ENCODE measurements at regions not wholly inside any gene's neighbourhood (a gene's known extent, or its start where the extent isn't known, plus 50 kb on each side); places are given as distances from the start of the nearest gene placed in this dataset.

- TF ChIP-seq KDM5B (IDR thresholded peaks at IDR 0.05; ENCODE audit: insufficient replicate concordance, low read depth, low read length) (no peak), ZNF444 (CRISPR knock-in tag; IDR thresholded peaks at IDR 0.05) (no peak)
Observed at GRCh38 chr14:30798516-30798915, 75.8 kb upstream of the COCH start (continued).

GRCh38 chr14:30798961-30799360 is 75.4 kb upstream of the COCH start:
- no peaks in the 10 kb centered on the region for H4K20me1 ChIP-seq (replicated peaks; ENCODE audit: control insufficient read depth, insufficient read depth, low read length)
- TF ChIP-seq MAZ (CRISPR knock-in tag; conservative IDR thresholded peaks at IDR 0.05 in 1 of 2, IDR thresholded peaks at IDR 0.05 in 1 of 2): no peak
- no peak for TF ChIP-seq CREB3L1 (IDR thresholded peaks at IDR 0.05; ENCODE audit: borderline replicate concordance, low read depth)
- no peak for TF ChIP-seq FOXM1 (IDR thresholded peaks at IDR 0.05; ENCODE audit: low read depth)
- TF ChIP-seq FOXM1 (CRISPR knock-in tag; IDR thresholded peaks at IDR 0.05; ENCODE audit: low read depth): no peak
- no peak for TF ChIP-seq SAFB (IDR thresholded peaks at IDR 0.05; ENCODE audit: borderline replicate concordance, low read depth, low read length)
- TF ChIP-seq ZNF311 (CRISPR knock-in tag; IDR thresholded peaks at IDR 0.05): no peak
- TF ChIP-seq FOSL1 (tag; conservative IDR thresholded peaks at IDR 0.05): no peak
- no peak for TF ChIP-seq ZBED1 (IDR thresholded peaks at IDR 0.05)
- TF ChIP-seq CEBPZ (IDR thresholded peaks at IDR 0.05; ENCODE audit: borderline replicate concordance, low read depth, low read length): no peak
- TF ChIP-seq ZNF830 (CRISPR knock-in tag; IDR thresholded peaks at IDR 0.05): no peak
- no peak for TF ChIP-seq KDM4B (IDR thresholded peaks at IDR 0.05; ENCODE audit: borderline replicate concordance in 2 of 2, low read depth in 1 of 2)
- TF ChIP-seq ZNF436 (CRISPR knock-in tag; IDR thresholded peaks at IDR 0.05): no peak
- no peak for TF ChIP-seq SREBF1 (IDR thresholded peaks at IDR 0.05; ENCODE audit: borderline replicate concordance, low read depth, low read length)
- no peak for TF ChIP-seq MED1 (CRISPR knock-in tag; IDR thresholded peaks at IDR 0.05; ENCODE audit: borderline replicate concordance)
- TF ChIP-seq SRSF7 (optimal IDR thresholded peaks at IDR 0.05; ENCODE audit: low read depth, low read length): no peak
- TF ChIP-seq SRSF1 (IDR thresholded peaks at IDR 0.05; ENCODE audit: low read depth, low read length): no peak
- H3K4me3 ChIP-seq: no peak overlapping the region
- no peaks in the 10 kb centered on the region for H3K27me3 ChIP-seq (ENCODE audit: control insufficient read depth in 2 of 2, insufficient read depth in 2 of 2, low read length in 2 of 2)
- DNase-seq (ENCODE audit: extremely low read depth in 1 of 4, low spot score in 3 of 4): no peak
- H3K9me1 ChIP-seq (ENCODE audit: control insufficient read depth, insufficient read depth, low read length): no peaks in the 10 kb centered on the region
- intact Hi-C loops (cut with micrococcal nuclease) (no loop called here), in situ Hi-C loops (cut with MboI) (no loop called here)
- no peaks in the 10 kb centered on the region for H3K79me2 ChIP-seq (ENCODE audit: control insufficient read depth, insufficient read depth, low read length)
- BruUV-seq (replicated peaks): no TSS peak
- no peak overlapping the region for H3K4me2 ChIP-seq (ENCODE audit: insufficient read depth, low read length)
- ATAC-seq: no peak
- H3K27ac ChIP-seq (ENCODE audit: extremely low read depth, low read depth, low read length): no peak overlapping the region
- ChIA-PET POLR2A (interaction anchor here (0.7 kb wide), 2 partner anchors 14 to 76 kb away, joined by 3 read pairs; partner anchors contain the start of gene COCH), CTCF (ENCODE audit: low intra/inter-chr PET ratio) (no interaction called here)
- no peak overlapping the region for H3K9ac ChIP-seq (ENCODE audit: insufficient read depth in 1 of 2, low read depth in 2 of 2, low read length in 2 of 2)
- H3K9me3 ChIP-seq (replicated peaks; ENCODE audit: control insufficient read depth, insufficient read depth, low read depth, low read length): no peaks in the 10 kb centered on the region
- 10% methylated on average over 2 of the region's 2 CpGs for WGBS (ENCODE audit: insufficient coverage, low coverage, missing lambda C conversion rate)
- H3K4me1 ChIP-seq (replicated peaks in 1 of 2; ENCODE audit: control insufficient read depth in 2 of 2, insufficient read depth in 2 of 2, low read length in 2 of 2): no peaks in the 10 kb centered on the region
- H3K36me3 ChIP-seq (ENCODE audit: control insufficient read depth, insufficient read depth, low read length): no peaks in the 10 kb centered on the region
- peak overlapping the region; percentile 45; the same call in 1 of the 2 replicates for H2AFZ ChIP-seq (ENCODE audit: low read depth, low read length)
- FAIRE-seq: no peak
